ENCODE measurements at regions not wholly inside any gene's neighbourhood (a gene's known extent, or its start where the extent isn't known, plus 50 kb on each side); places are given as distances from the start of the nearest gene placed in this dataset.

DNA sequence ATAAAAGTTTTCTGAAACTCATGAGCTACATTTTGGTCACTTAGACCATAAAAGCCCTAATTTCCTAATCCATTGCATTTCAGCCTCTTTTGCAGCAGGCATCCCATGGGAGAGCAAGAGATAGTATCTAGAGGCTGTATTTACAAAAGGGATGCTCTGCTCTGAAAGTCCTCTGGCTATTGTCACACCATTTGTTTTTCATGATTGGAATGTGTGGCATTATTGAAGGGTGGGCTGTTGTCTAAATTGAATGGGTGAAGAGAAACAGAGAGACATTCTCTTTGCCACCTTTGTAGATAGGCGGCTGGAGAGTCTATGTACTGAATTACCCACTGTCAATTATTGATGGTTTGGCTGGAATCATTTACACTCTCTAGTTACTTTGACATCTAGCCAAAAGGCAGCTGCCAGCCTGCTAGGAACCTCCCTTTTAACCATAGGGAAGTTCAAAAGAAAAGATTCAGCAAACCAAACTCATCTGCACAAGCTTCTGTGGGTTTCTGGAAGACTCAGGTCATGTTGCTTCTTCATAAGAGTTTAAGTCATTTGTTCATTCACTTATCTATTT is 89.8 kb upstream of the RARB start:
- no peak for TF ChIP-seq CTCF (IDR thresholded peaks at IDR 0.05)
- TF ChIP-seq POLR2A (IDR thresholded peaks at IDR 0.05; ENCODE audit: low read length), result no peak
- TF ChIP-seq JUNB (IDR thresholded peaks at IDR 0.05), result no peak
- TF ChIP-seq, protein P1, sequence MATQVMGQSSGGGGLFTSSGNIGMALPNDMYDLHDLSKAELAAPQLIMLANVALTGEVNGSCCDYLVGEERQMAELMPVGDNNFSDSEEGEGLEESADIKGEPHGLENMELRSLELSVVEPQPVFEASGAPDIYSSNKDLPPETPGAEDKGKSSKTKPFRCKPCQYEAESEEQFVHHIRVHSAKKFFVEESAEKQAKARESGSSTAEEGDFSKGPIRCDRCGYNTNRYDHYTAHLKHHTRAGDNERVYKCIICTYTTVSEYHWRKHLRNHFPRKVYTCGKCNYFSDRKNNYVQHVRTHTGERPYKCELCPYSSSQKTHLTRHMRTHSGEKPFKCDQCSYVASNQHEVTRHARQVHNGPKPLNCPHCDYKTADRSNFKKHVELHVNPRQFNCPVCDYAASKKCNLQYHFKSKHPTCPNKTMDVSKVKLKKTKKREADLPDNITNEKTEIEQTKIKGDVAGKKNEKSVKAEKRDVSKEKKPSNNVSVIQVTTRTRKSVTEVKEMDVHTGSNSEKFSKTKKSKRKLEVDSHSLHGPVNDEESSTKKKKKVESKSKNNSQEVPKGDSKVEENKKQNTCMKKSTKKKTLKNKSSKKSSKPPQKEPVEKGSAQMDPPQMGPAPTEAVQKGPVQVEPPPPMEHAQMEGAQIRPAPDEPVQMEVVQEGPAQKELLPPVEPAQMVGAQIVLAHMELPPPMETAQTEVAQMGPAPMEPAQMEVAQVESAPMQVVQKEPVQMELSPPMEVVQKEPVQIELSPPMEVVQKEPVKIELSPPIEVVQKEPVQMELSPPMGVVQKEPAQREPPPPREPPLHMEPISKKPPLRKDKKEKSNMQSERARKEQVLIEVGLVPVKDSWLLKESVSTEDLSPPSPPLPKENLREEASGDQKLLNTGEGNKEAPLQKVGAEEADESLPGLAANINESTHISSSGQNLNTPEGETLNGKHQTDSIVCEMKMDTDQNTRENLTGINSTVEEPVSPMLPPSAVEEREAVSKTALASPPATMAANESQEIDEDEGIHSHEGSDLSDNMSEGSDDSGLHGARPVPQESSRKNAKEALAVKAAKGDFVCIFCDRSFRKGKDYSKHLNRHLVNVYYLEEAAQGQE (IDR thresholded peaks at IDR 0.05), result no peak
- TF ChIP-seq ZC3H11A (IDR thresholded peaks at IDR 0.05), result no peak
- TF ChIP-seq HDAC2 (IDR thresholded peaks at IDR 0.05), result no peak
- no peak for TF ChIP-seq MAX (IDR thresholded peaks at IDR 0.05)
- no peak for TF ChIP-seq RCOR1 (IDR thresholded peaks at IDR 0.05; ENCODE audit: low read depth, low read length)
- no peak for TF ChIP-seq EP300 (IDR thresholded peaks at IDR 0.05)
- no peak for TF ChIP-seq GATA3 (IDR thresholded peaks at IDR 0.05; ENCODE audit: borderline replicate concordance)
- no peak for TF ChIP-seq RFX5 (IDR thresholded peaks at IDR 0.05)
